NT2/D1 (cell line): ENCODE measurements at regions not wholly inside any gene's neighbourhood (a gene's known extent, or its start where the extent isn't known, plus 50 kb on each side); places are given as distances from the start of the nearest gene placed in this dataset.

Source experiments
- DNase-seq: peaks from one replicate; pipeline ENCODE4 v3.0.0-alpha.2; 2011; ENCODE audit warnings: low read depth, low spot score
- H3K27me3 ChIP-seq: 2 replicates; pipeline ENCODE4 v1.6.0; 2011; ENCODE audit warnings: mild to moderate bottlenecking; ENCODE audit not compliant: insufficient read length, insufficient read depth
- H3K36me3 ChIP-seq: 2 replicates; pipeline ENCODE4 v1.6.1; 2011; ENCODE audit warnings: mild to moderate bottlenecking, low read length, mixed read lengths; ENCODE audit not compliant: insufficient read depth, insufficient read length
- H3K4me1 ChIP-seq: 2 replicates; pipeline ENCODE4 v1.5.1; 2011; ENCODE audit not compliant: insufficient read depth, insufficient read length
- H3K4me3 ChIP-seq: 2 replicates; pipeline ENCODE4 v1.5.1; 2011; ENCODE audit warnings: low read depth; ENCODE audit not compliant: insufficient read length
- H3K9ac ChIP-seq: 2 replicates; pipeline ENCODE4 v1.6.0; 2011; ENCODE audit warnings: low read depth; ENCODE audit not compliant: insufficient read length
- H3K9me3 ChIP-seq: 2 replicates; pipeline ENCODE4 v1.5.1; 2011; ENCODE audit warnings: mild to moderate bottlenecking, low read length; ENCODE audit not compliant: insufficient read depth
- SUZ12 ChIP-seq: IDR thresholded peaks from 2 replicates; pipeline ENCODE4 v1.6.1; 2011; ENCODE audit not compliant: insufficient read length, insufficient read depth; ENCODE audit errors: extremely low read depth
- YY1 ChIP-seq: IDR thresholded peaks from 2 replicates; pipeline ENCODE4 v1.6.1; 2011; ENCODE audit not compliant: insufficient read length, insufficient read depth
- ZNF274 ChIP-seq: IDR thresholded peaks from 2 replicates; pipeline ENCODE4 v1.6.1; 2011; ENCODE audit warnings: mild to moderate bottlenecking, low read depth, low read length

DNA sequence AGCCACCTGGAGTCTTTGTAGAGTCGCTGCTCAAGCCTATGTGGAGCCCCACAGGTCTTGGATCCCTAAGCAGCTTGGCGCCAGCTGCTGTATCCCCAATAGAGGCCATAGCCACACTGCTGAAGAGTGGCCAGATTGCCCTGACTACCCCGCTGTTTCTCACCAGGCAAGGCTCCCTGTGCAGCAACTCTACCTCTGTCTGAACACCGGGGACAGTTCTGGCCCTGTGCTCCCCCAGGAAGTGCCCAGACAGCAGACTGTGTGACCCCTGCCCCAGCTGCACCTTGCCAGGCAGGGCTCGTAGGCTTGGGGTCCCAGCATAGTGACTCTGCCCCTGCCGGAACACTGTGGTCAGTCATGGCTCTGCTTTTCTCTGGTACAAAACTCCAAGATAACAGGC is 53.5 kb upstream of the GALNT13 start:
- no peak for DNase-seq
- no peaks in the 10 kb centered on the region for H3K36me3 ChIP-seq
- TF ChIP-seq SUZ12 (no peak), YY1 (no peak), ZNF274 (no peak)
- H3K27me3 ChIP-seq = no peaks in the 10 kb centered on the region
- no peak overlapping the region for H3K4me3 ChIP-seq
- no peaks in the 10 kb centered on the region for H3K4me1 ChIP-seq
- no peaks in the 10 kb centered on the region for H3K9me3 ChIP-seq
- H3K9ac ChIP-seq = no peak overlapping the region

- Histone ChIP-seq H3K9me3 (no peaks in the 10 kb centered on the region), H3K4me1 (no peaks in the 10 kb centered on the region), H3K9ac (no peak overlapping the region), H3K4me3 (no peak overlapping the region), H3K27me3 (no peaks in the 10 kb centered on the region), H3K36me3 (no peaks in the 10 kb centered on the region)
- TF ChIP-seq SUZ12 = no peak
- TF ChIP-seq YY1 = no peak
- TF ChIP-seq ZNF274 = no peak
- DNase-seq = no peak
Measured at GRCh38 chr2:153819074-153819473, 52.6 kb upstream of the GALNT13 start.

- no peak for TF ChIP-seq SUZ12
- no peak for TF ChIP-seq ZNF274
- no peak for TF ChIP-seq YY1
- Histone ChIP-seq H3K9ac (no peak overlapping the region), H3K4me3 (no peak overlapping the region), H3K4me1 (no peaks in the 10 kb centered on the region), H3K9me3 (no peaks in the 10 kb centered on the region), H3K36me3 (no peaks in the 10 kb centered on the region), H3K27me3 (no peaks in the 10 kb centered on the region)
- DNase-seq = peak; percentile 8
Measured at GRCh38 chr2:153819501-153819900, 52.2 kb upstream of the GALNT13 start.
